ENCODE measurements at regions not wholly inside any gene's neighbourhood (a gene's known extent, or its start where the extent isn't known, plus 50 kb on each side); places are given as distances from the start of the nearest gene placed in this dataset.

GRCh38 chr12:23361971-23362370 lies 587.5 kb downstream of the SOX5 start:
- intact Hi-C loops (cut with micrococcal nuclease): no loop called here
- Histone ChIP-seq H3K79me1 (ENCODE audit: low read depth in 1 of 2, low read length in 2 of 2) (no peaks in the 10 kb centered on the region), H3K27me3 (ENCODE audit: control insufficient read depth, insufficient read depth, low read length) (no peaks in the 10 kb centered on the region), H4K91ac (ENCODE audit: insufficient read depth, low read depth, low read length) (no peak overlapping the region), H3K4me2 (ENCODE audit: low read depth, low read length) (no peak overlapping the region), H2BK5ac (ENCODE audit: low read depth, low read length, poor library complexity, severe bottlenecking) (no peak overlapping the region), H3K56ac (ENCODE audit: extremely low read depth, insufficient read depth, low read length) (no peak overlapping the region), H3K18ac (ENCODE audit: low read depth, low read length) (no peak overlapping the region), H4K8ac (ENCODE audit: low read depth in 2 of 2, low read length in 2 of 2) (no peak overlapping the region), H2AK9ac (replicated peaks; ENCODE audit: low read depth, low read length, poor library complexity) (no peak overlapping the region), H3K4ac (ENCODE audit: low read depth, low read length) (no peak overlapping the region), H3K4me1 (ENCODE audit: control insufficient read depth, insufficient read depth, low read length) (no peaks in the 10 kb centered on the region), H2BK15ac (ENCODE audit: low read depth, low read length) (no peak overlapping the region), H4K20me1 (ENCODE audit: insufficient read depth, low read length) (no peaks in the 10 kb centered on the region), H4K5ac (ENCODE audit: low read depth, low read length) (no peak overlapping the region), H3K23ac (ENCODE audit: low read depth, low read length) (no peak overlapping the region), H3K36me3 (ENCODE audit: control insufficient read depth, insufficient read depth, low read length) (no peaks in the 10 kb centered on the region), H3K9me1 (ENCODE audit: insufficient read depth, low read length) (no peaks in the 10 kb centered on the region), H3K14ac (replicated peaks; ENCODE audit: low read depth, low read length) (no peak overlapping the region), H2AFZ (replicated peaks; ENCODE audit: low read length, poor library complexity) (no peak overlapping the region), H3K9me3 (ENCODE audit: control insufficient read depth, insufficient read depth, low read length) (no peaks in the 10 kb centered on the region), H2BK120ac (ENCODE audit: low read depth, low read length) (no peak overlapping the region), H2AK5ac (ENCODE audit: low read depth, low read length) (no peak overlapping the region), H3K4me3 (ENCODE audit: insufficient read depth, low read depth, low read length) (no peak overlapping the region), H2BK20ac (ENCODE audit: low read depth, low read length) (no peak overlapping the region), H3K9ac (ENCODE audit: low read depth, low read length) (no peak overlapping the region), H3K27ac (ENCODE audit: insufficient read depth, low read length) (no peak overlapping the region)
- CTCF ChIA-PET: interaction anchor here (0.6 kb wide), 2 partner anchors 61 to 622 kb away, joined by 6 to 7 read pairs; no protein-coding TSS in a partner anchor
- POLR2A ChIA-PET (ENCODE audit: unreplicated experiment): no interaction called here
- no TSS peak for BruUV-seq (replicated peaks)
- DNase-seq (no peak), ATAC-seq (ENCODE audit: low read depth) (no peak)
- in situ Hi-C loops (cut with MboI; ENCODE audit: low sequenced_read_pairs): no loop called here
- no peak for TF ChIP-seq USF2 (IDR thresholded peaks at IDR 0.05; ENCODE audit: low read depth, low read length)
- no peak for TF ChIP-seq RAD21 (IDR thresholded peaks at IDR 0.05; ENCODE audit: low read length)
- TF ChIP-seq RCOR1 (IDR thresholded peaks at IDR 0.05; ENCODE audit: insufficient replicate concordance, low read length): no peak
- TF ChIP-seq CTCF (conservative IDR thresholded peaks at IDR 0.05; ENCODE audit: low read depth, low read length): no peak
- no peak for TF ChIP-seq MAFK (IDR thresholded peaks at IDR 0.05; ENCODE audit: low read depth, low read length)
- no peak for TF ChIP-seq FOS (IDR thresholded peaks at IDR 0.05; ENCODE audit: low read depth, low read length)
- TF ChIP-seq ELK1 (IDR thresholded peaks at IDR 0.05; ENCODE audit: borderline replicate concordance, low read depth, low read length): no peak
- WGBS, 2 experiments (ENCODE audit: extremely low coverage in 2 of 2, insufficient read length in 1 of 2): 80% methylated on average over 1 of the region's 6 CpGs; no CpG with 5 or more reads in 1 of the 2 experiments
- dilution Hi-C loops (cut with HindIII; ENCODE audit: low sequenced_read_pairs, unreplicated experiment): no loop called here
